CD4-positive, alpha-beta T cell treated with Interleukin-17A for 1 hour (primary cell): ENCODE measurements at regions not wholly inside any gene's neighbourhood (a gene's known extent, or its start where the extent isn't known, plus 50 kb on each side); places are given as distances from the start of the nearest gene placed in this dataset.

Experiments
- DNase-seq: peaks from one replicate; pipeline ENCODE4 v3.0.0-alpha.2; 2020

GRCh38 chr13:103969520-103970050 lies 903.4 kb upstream of the SLC10A2 start:
- no peak for DNase-seq

GRCh38 chr13:103965506-103966243 lies 899.5 kb upstream of the SLC10A2 start:
- DNase-seq = no peak

GRCh38 chr13:103961784-103962183 lies 895.6 kb upstream of the SLC10A2 start:
- no peak for DNase-seq

- no peak for DNase-seq
Measured at GRCh38 chr13:103961129-103961528, 894.9 kb upstream of the SLC10A2 start.

GRCh38 chr13:103960001-103960400 lies 893.8 kb upstream of the SLC10A2 start:
- no peak for DNase-seq

GRCh38 chr13:103958691-103959090 lies 892.5 kb upstream of the SLC10A2 start:
- DNase-seq = no peak

- DNase-seq = no peak
Measured at GRCh38 chr13:103957939-103958338, 891.7 kb upstream of the SLC10A2 start.

- no peak for DNase-seq
Measured at GRCh38 chr13:103953859-103954258, 887.6 kb upstream of the SLC10A2 start.

- DNase-seq = no peak
Measured at GRCh38 chr13:103952183-103952582, 886.0 kb upstream of the SLC10A2 start.

GRCh38 chr13:103948426-103948825 lies 882.2 kb upstream of the SLC10A2 start:
- DNase-seq = no peak

- DNase-seq = no peak
Measured at GRCh38 chr13:103945836-103946235, 879.6 kb upstream of the SLC10A2 start.

GRCh38 chr13:103941506-103942140 lies 875.4 kb upstream of the SLC10A2 start:
- DNase-seq = no peak

GRCh38 chr13:103935117-103935516 lies 868.9 kb upstream of the SLC10A2 start:
- no peak for DNase-seq

GRCh38 chr13:103931885-103932284 lies 865.7 kb upstream of the SLC10A2 start:
- DNase-seq = no peak

- no peak for DNase-seq
Measured at GRCh38 chr13:103931331-103931845, 865.2 kb upstream of the SLC10A2 start.

GRCh38 chr13:103926118-103926517 lies 859.9 kb upstream of the SLC10A2 start:
- no peak for DNase-seq

- no peak for DNase-seq
Measured at GRCh38 chr13:103908911-103909310, 842.7 kb upstream of the SLC10A2 start.

- DNase-seq = no peak
Measured at GRCh38 chr13:103908274-103908673, 842.1 kb upstream of the SLC10A2 start.

GRCh38 chr13:103903790-103904189 lies 837.6 kb upstream of the SLC10A2 start:
- DNase-seq = no peak

- DNase-seq = no peak
Measured at GRCh38 chr13:103898481-103898880, 832.3 kb upstream of the SLC10A2 start.

- no peak for DNase-seq
Measured at GRCh38 chr13:103895835-103896531, 829.8 kb upstream of the SLC10A2 start.

GRCh38 chr13:103894626-103895025 lies 828.4 kb upstream of the SLC10A2 start:
- no peak for DNase-seq

GRCh38 chr13:103884101-103884723 lies 818.0 kb upstream of the SLC10A2 start:
- DNase-seq = no peak
